Stimulated activated naive B cell treated with anti-CD40 and anti-IgM and Interleukin-4, amounts not matched to agents 10 μg/mL and 1 μg/mL and 100 μg/mL, for 72 hours (primary cell): ENCODE measurements at regions not wholly inside any gene's neighbourhood (a gene's known extent, or its start where the extent isn't known, plus 50 kb on each side); places are given as distances from the start of the nearest gene placed in this dataset.
"Not testable (repeated sequence)": the region's sequence is repeated elsewhere in the genome, so short reads cannot be mapped to it uniquely, and the experiment has no call there.

Experiments used
- ATAC-seq, 2 donors: fragments of 150-1000 bp; cut with Tn5 transposase; replicated peaks; 2 replicates each; pipeline ENCODE4 v1.10.0; 2021; ENCODE audit warnings: moderate library complexity in 1 of 2
- DNase-seq: peaks from one replicate; pipeline ENCODE4 v3.0.0; 2021
- H3K27ac Mint-ChIP-seq: one replicate; pipeline ENCODE4 v1.8.0; 2022; ENCODE audit warnings: mild to moderate bottlenecking, mixed read lengths
- H3K27me3 Mint-ChIP-seq, 2 donors: one replicate each; pipeline ENCODE4 v1.8.0; 2022; ENCODE audit warnings: mixed read lengths in 2 of 2
- H3K36me3 Mint-ChIP-seq, 2 donors: one replicate each; pipeline ENCODE4 v1.8.0; 2022; ENCODE audit warnings: mixed read lengths in 2 of 2, mild to moderate bottlenecking in 1 of 2
- H3K4me1 Mint-ChIP-seq, 2 donors: one replicate each; pipeline ENCODE4 v1.8.0; 2022; ENCODE audit warnings: mixed read lengths in 2 of 2, mild to moderate bottlenecking in 1 of 2
- H3K4me3 Mint-ChIP-seq, 2 donors: one replicate each; pipeline ENCODE4 v1.8.0; 2022; ENCODE audit warnings: mild to moderate bottlenecking in 2 of 2, mixed read lengths in 2 of 2, moderate library complexity in 1 of 2
- H3K9me3 Mint-ChIP-seq, 2 donors: one replicate each; pipeline ENCODE4 v1.8.0; 2022; ENCODE audit warnings: mixed read lengths in 2 of 2, mild to moderate bottlenecking in 1 of 2

DNA sequence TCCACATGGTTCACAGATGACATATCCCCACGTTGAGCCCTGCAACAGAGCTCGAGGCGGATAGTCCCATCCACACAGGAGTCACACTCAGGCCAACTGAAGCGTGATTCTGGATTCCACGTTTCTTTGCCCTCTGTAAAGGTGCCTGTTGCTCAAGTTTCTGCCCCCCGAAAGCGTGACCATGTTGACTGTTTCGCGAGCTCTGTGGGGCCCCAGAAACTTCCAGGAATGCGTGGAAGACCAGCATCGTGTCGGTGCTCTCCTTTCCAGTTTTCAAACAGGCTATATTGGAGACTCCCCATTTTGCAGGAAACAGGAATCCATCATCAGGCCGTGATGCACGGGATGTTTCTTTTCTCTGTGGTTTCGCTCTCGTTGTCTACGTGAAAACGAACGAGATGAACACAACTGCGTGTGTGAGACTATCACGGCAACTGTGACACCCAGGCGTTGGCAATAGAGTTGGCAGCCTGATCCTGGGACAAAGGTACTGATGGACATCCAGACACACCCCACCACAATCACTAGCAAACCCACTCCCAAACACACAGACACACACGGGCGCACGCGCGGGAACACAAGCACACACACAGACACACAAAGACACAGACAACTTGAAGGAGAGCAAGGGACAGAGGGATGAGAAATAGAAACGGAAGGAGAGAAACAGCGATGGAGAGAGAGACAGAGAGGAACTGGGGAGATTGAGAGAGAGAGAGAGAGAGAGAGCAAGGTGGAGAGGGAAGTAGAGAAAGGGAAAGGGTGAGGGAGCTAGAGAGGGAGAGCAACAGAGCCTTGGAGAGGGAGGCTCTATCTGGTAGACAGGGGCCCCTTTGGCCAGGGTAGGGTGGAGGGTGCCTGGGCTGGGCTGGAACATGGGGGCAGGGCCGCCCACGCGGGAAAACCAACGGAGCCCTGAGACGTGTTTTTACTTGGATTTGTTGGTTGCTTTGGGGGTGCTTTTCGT, 1609.3 kb downstream of the SPATA31A7 start:
- peak; percentile 43 for DNase-seq
- H3K9me3 Mint-ChIP-seq, H3K36me3 Mint-ChIP-seq, ATAC-seq: not testable (repeated sequence)
- Mint-ChIP-seq H3K4me3 (peak overlapping the region; percentile 77 to 79), H3K4me1 (peaks cover 23 to 41% of the 10 kb centered on the region in 2 donors), H3K27ac (peak overlapping the region; percentile 38), H3K27me3 (peaks cover 24 to 35% of the 10 kb centered on the region in 2 donors)

GRCh38 chr9:62799851-62800371, 1610.1 kb downstream of the SPATA31A7 start:
- H3K4me3 Mint-ChIP-seq = peak overlapping the region; percentile 77 to 79
- H3K36me3 Mint-ChIP-seq, ATAC-seq, H3K9me3 Mint-ChIP-seq: not testable (repeated sequence)
- peak overlapping the region; percentile 82 for H3K27ac Mint-ChIP-seq
- peaks cover 32 to 42% of the 10 kb centered on the region in 2 donors for H3K27me3 Mint-ChIP-seq
- H3K4me1 Mint-ChIP-seq = peaks cover 24 to 41% of the 10 kb centered on the region in 2 donors
- peak; percentile 11 for DNase-seq

- Mint-ChIP-seq H3K4me1 (peaks cover 24 to 41% of the 10 kb centered on the region in 2 donors), H3K4me3 (peak overlapping the region; percentile 77 to 79), H3K27ac (peak overlapping the region; percentile 82), H3K27me3 (peaks cover 37 to 49% of the 10 kb centered on the region in 2 donors)
- peak; percentile 39 for DNase-seq
- H3K9me3 Mint-ChIP-seq, ATAC-seq, H3K36me3 Mint-ChIP-seq: not testable (repeated sequence)
Observed at GRCh38 chr9:62800451-62801371, 1610.9 kb downstream of the SPATA31A7 start.

- peaks cover 37 to 50% of the 10 kb centered on the region in 2 donors for H3K27me3 Mint-ChIP-seq
- not testable (repeated sequence) for H3K9me3 Mint-ChIP-seq, H3K36me3 Mint-ChIP-seq
- peak overlapping the region; percentile 77 to 79 for H3K4me3 Mint-ChIP-seq
- peaks cover 24 to 41% of the 10 kb centered on the region in 2 donors for H3K4me1 Mint-ChIP-seq
- H3K27ac Mint-ChIP-seq = peak overlapping the region; percentile 82
- peak; percentile 24 for DNase-seq
- peak; percentile 19 to 20 for ATAC-seq
Observed at GRCh38 chr9:62801372-62801811, 1611.6 kb downstream of the SPATA31A7 start.

- ATAC-seq (peak; percentile 97 to 98), DNase-seq (peak; percentile 92)
- Mint-ChIP-seq H3K4me1 (peaks cover 24 to 41% of the 10 kb centered on the region in 2 donors), H3K27ac (peak overlapping the region; percentile 82), H3K4me3 (peak overlapping the region; percentile 77 to 79), H3K27me3 (peaks cover 37 to 50% of the 10 kb centered on the region in 2 donors)
- H3K9me3 Mint-ChIP-seq, H3K36me3 Mint-ChIP-seq: not testable (repeated sequence)
Observed at GRCh38 chr9:62801961-62802718, 1612.3 kb downstream of the SPATA31A7 start.

DNA sequence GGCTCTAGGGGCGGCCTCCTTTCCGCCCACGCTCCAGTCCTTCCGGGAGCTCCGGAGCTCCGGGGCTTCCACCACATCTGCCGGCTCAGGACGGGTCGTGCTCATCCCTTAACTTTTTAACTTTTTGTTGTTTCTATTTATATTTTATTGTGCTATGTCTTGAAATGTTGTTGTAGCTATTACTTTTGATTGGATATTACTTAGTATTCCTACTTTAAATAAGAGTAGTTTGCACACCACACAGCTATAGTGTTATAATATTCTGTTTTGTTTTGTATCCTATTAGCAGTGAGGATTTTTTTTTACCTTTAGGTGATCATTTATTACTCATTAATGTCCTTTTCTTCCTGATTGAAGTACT, 1612.9 kb downstream of the SPATA31A7 start:
- H3K9me3 Mint-ChIP-seq, H3K36me3 Mint-ChIP-seq, DNase-seq, ATAC-seq: not testable (repeated sequence)
- Mint-ChIP-seq H3K27me3 (peaks cover 37 to 50% of the 10 kb centered on the region in 2 donors), H3K4me3 (peak overlapping the region; percentile 77 to 79), H3K4me1 (peaks cover 24 to 41% of the 10 kb centered on the region in 2 donors), H3K27ac (peak overlapping the region; percentile 82)

DNA sequence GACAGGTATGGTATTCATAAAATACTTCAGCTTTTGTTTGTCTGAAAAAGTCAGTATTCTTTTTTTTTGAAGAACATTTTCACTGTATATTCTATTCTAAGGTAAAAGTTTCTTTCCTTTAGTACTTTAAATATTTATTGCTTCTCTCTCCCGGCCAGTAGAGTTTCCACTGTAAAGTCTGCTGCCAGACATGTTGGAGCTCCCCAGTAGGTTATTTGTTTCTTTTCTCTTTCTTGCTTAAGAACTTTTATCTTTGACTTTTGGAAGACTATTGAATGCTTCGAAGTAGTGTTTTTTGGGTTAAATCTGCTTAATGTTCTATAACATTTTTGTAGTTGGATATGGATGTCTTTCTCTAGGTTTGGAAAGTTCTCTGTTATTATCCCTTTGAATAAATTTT, 1613.3 kb downstream of the SPATA31A7 start:
- peaks cover 10 to 11% of the 10 kb centered on the region in 2 donors for H3K36me3 Mint-ChIP-seq
- H3K27ac Mint-ChIP-seq = peak overlapping the region; percentile 76
- H3K9me3 Mint-ChIP-seq, DNase-seq, ATAC-seq: not testable (repeated sequence)
- H3K27me3 Mint-ChIP-seq = peaks cover 39 to 52% of the 10 kb centered on the region in 2 donors
- peak overlapping the region; percentile 79 for H3K4me3 Mint-ChIP-seq
- H3K4me1 Mint-ChIP-seq = peaks cover 24 to 41% of the 10 kb centered on the region in 2 donors

- H3K9me3 Mint-ChIP-seq, ATAC-seq, H3K27ac Mint-ChIP-seq, DNase-seq, H3K4me3 Mint-ChIP-seq: not testable (repeated sequence)
- Mint-ChIP-seq H3K36me3 (peaks cover 7 to 10% of the 10 kb centered on the region in 2 donors), H3K4me1 (peaks cover 22 to 35% of the 10 kb centered on the region in 2 donors), H3K27me3 (peaks cover 38 to 51% of the 10 kb centered on the region in 2 donors)
Observed at GRCh38 chr9:62804314-62804713, 1614.5 kb downstream of the SPATA31A7 start.

- not testable (repeated sequence) for DNase-seq
Observed at GRCh38 chr9:62807424-62807823, 1617.6 kb downstream of the SPATA31A7 start.

DNA sequence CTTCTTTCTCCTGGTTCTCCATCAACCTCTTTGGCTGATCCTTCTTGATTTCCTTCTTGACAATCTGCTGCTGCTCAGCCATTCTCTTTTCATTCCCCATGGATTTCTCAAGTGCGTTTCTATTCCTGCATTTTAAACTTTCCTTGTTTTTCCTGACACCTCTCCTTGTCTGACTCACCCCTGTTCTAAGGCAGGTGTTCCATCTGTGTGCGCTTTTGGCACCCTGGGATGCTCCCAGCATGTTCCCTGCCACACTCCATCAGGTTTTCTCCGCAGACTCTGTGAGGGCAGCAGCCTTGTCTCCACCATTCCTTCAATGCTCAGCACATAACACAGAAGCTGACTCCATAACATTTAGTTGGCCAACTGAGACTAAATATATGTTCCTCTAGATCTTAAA, 1618.2 kb downstream of the SPATA31A7 start:
- DNase-seq, H3K4me1 Mint-ChIP-seq, H3K4me3 Mint-ChIP-seq, ATAC-seq, H3K9me3 Mint-ChIP-seq, H3K27ac Mint-ChIP-seq, H3K36me3 Mint-ChIP-seq: not testable (repeated sequence)
- H3K27me3 Mint-ChIP-seq = peaks cover 24 to 27% of the 10 kb centered on the region in 2 donors

More at GRCh38 chr9:62807424-62807823, 1617.6 kb downstream of the SPATA31A7 start:
- H3K36me3 Mint-ChIP-seq, H3K9me3 Mint-ChIP-seq, H3K27ac Mint-ChIP-seq, ATAC-seq, H3K4me3 Mint-ChIP-seq, H3K4me1 Mint-ChIP-seq: not testable (repeated sequence)
- peaks cover 26 to 29% of the 10 kb centered on the region in 2 donors for H3K27me3 Mint-ChIP-seq

GRCh38 chr9:62810318-62810717, 1620.5 kb downstream of the SPATA31A7 start:
- H3K27ac Mint-ChIP-seq = not testable (repeated sequence)

GRCh38 chr9:62810811-62811315, 1621.0 kb downstream of the SPATA31A7 start:
- not testable (repeated sequence) for DNase-seq, H3K9me3 Mint-ChIP-seq, H3K36me3 Mint-ChIP-seq, H3K4me1 Mint-ChIP-seq, ATAC-seq, H3K4me3 Mint-ChIP-seq, H3K27ac Mint-ChIP-seq
- H3K27me3 Mint-ChIP-seq = peaks cover 21 to 29% of the 10 kb centered on the region in 2 donors

More at GRCh38 chr9:62810318-62810717, 1620.5 kb downstream of the SPATA31A7 start:
- not testable (repeated sequence) for ATAC-seq, H3K36me3 Mint-ChIP-seq, H3K9me3 Mint-ChIP-seq, DNase-seq, H3K4me1 Mint-ChIP-seq, H3K4me3 Mint-ChIP-seq
- peaks cover 23 to 31% of the 10 kb centered on the region in 2 donors for H3K27me3 Mint-ChIP-seq

DNA sequence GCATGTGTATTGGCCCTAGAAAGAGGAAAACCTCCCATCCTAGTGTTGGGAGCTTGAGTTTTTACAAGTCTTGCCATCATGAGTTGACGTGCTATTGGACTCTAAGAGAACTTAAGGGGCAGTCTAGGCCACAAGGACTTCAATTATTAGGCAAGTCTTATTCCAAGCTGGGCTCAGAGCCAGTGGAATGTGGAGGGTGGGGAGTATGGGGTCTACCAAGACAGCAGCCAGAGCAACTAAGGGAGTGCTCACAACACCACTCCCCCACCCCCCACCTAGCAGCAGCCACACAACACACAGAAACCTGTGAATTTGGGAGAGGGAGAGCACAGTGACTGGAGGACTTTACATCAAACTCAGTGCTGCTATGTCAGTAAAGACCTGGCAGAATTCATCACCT, 1625.6 kb downstream of the SPATA31A7 start:
- H3K27ac Mint-ChIP-seq, H3K4me3 Mint-ChIP-seq, DNase-seq, H3K9me3 Mint-ChIP-seq, ATAC-seq, H3K4me1 Mint-ChIP-seq, H3K36me3 Mint-ChIP-seq: not testable (repeated sequence)
- H3K27me3 Mint-ChIP-seq = peaks cover 20 to 42% of the 10 kb centered on the region in 2 donors
